HUDEP-2 (cell line): ENCODE measurements at regions not wholly inside any gene's neighbourhood (a gene's known extent, or its start where the extent isn't known, plus 50 kb on each side); places are given as distances from the start of the nearest gene placed in this dataset.

Source experiments
- DNase-seq, 76 experiments: peaks; one replicate each; lab custom pipeline; 2025; ENCODE audit not compliant: unreplicated experiment in 76 of 76; lab: John Stamatoyannopoulos, UW

DNA sequence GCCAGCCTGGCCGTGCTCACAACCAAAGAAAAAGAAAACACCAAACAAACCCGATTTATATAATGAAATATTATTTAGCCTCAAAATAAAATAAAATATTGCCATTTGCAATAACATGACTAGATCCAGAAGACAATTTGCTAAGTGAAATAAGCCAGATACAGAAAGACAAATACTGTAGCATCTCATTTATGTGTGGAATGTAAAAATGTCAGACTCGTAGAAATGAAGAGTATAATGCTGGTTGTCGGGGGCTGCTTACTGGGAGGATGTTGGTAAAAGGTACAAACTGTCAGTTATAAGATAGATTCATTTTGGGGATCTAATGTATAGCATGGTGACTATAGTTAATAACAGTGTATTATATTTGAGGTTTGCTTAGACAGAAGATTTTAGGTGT, 269.7 kb downstream of the THBS2 start:
- no peak for DNase-seq

DNA sequence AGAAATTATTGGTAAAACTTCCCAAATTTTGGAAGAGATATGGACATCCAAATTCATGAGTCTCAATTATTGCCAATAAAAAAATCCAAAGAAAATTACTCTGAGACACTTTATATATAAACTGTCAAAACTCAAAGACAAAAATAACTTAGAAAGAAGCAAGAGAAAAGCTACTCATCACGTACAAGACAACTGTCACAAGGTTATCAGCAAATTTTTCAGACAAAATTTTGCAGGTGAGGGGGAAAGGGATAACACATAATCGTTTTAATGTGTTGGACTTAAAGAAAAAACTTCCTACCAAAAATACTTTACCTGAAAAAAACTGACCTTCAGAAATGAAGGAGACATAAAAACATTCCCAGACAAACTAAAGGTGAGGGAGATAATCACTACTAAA, 272.5 kb downstream of the THBS2 start:
- no peak for DNase-seq

DNA sequence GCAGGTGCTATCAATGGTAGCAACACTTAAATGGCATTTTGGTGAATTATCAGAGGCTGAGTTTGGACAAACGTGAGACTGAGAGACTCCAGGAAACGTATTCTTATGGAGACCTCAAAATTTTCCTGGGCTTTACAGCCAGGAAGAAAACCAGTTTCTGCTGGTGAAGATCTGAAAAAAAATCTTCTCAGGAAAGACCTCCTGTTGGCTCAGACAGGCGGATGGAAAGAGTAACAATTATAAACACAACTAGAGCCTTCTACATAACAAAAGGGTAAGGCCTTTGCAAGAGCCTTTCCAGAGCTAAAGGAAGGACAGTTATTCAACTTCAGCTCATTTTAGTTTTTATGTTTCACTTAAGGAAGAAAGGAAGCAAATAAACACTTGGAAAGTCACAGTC, 274.4 kb downstream of the THBS2 start:
- DNase-seq = no peak

DNA sequence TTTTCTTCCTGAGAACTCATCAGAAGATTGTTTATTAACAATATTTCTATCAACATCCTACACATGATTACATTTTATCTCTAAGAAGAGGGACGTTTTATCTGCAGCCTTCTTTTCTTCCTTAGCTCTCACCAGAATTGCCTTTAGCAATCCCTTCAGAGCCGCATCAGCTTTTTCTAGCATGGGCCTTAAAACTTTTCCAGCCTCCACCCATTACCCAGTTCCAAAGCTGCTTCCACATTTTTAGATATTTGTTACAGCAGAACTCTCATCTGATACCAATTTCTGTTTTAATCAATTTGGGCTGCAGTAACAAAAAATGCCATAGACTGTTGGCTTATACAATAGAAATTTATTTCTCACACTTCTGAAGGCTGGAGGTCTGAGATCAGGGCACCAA, 281.5 kb downstream of the THBS2 start:
- no peak for DNase-seq

DNA sequence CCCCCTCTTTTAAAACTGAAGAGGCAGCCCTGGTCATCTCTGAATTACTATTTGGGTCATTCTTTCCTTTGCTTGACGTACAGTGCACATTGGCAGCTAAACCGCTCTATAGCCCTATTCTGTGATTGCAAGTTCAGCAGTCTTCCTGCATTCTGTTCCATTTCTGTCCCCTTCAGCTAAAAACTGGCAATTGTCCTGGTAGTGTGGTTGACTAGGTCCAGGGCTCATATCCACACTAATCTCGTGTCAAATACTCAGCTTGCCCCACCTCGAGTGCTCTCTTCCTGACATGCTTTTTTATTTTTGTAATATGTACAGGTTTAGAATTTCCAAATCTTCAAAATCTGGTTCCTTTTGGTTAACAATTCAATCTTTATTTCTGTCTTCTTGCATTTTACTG, 282.1 kb downstream of the THBS2 start:
- no peak for DNase-seq

DNA sequence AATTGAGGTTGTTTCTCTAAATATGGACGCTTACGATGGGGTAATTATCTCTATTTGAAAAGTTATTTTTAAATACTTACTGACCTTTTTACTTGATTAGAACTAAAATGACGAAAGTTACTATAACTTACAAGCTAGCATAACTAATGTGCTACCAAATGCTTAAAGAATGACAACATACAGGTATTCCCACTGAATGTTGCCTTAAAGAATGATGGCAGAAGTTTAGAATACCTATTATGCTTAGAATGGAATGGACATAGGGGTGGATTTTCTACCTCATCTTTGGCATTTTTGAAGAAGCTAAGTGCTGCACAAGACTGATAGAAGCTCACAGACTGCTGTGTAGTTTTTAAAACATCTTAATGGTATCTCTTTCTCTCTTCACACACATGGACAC, 284.8 kb downstream of the THBS2 start:
- DNase-seq = no peak

DNA sequence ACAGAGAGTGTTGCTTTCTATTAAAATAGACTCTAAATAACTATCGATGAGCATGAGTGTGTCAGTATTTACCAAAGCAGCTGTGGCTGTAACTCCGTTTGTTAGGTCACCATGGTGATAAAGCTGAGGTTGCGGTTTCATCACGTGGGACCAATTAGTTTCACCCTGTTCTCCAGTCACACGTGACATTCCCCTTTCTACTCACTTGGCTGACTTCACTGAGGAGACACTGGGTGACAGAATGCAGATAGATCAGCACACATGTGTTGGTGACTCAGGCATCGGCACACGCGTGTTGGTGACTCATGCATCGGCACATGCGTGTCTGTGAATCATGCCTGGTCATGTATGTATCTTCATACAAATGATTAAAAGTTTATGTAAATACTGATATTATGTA, 285.4 kb downstream of the THBS2 start:
- peak in 1 of 76 experiments; percentile 31 for DNase-seq

DNA sequence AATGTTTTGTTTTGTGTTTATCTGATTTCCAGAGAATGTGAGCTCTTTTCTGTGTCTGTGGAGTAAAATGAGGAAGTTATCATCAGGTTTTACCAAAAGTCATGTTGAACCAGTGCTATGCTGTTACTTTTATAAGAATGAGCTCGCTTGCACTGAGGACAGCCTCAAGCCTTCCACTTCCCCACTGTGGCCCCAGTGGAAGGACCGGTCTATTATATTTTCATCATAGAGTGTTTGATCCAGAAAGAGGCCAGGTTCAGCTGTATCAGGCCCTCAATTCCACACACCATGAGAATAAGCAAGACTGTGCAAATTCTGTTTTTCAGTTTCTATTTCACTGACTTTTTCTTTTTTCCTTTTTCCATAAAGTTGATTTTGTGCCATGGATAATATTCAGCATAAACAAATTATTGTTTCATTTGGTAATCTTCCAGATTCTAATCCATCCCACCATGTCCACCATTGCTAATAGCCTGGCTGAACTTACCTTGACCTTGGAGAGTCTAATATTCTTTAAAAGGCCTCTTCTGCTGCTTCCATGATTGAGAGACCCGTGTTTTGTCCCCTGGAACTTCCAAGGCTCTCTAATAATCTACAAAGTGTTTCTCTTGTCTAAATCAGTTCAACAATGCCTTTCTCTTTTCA, 286.2 kb downstream of the THBS2 start:
- DNase-seq = no peak

DNA sequence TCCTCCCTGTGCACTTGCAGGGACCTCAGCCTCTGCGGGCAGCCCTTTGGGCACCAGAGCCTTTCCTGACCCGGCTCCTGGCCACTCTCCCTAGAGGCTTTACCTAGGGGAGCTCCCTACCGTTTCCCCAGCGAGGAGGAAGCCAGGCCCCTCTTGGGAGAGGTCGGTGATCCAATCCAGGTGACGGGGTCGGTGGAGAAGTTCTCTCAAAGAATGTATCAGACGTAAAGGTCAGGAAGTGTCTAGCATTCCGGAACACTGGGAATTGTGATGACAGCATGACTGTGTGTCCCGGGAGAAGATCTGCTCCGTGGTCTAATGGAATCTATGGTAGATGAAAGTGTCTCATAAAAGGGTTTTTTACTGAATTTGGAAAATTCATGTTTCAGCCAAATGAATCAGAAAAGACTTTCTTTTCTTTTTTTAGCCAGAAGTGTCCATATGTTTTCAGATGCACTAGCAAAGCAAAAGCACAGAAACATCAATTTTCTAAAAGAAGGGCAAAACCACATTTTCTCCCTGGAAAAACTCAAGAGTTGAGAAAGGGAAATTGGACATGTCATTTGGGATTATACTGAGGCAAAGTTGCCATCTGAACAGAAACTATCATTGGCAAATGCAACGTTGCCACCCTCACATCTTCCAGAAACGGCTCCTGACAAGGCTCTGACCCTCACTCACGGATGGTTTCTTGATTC, 289.4 kb downstream of the THBS2 start:
- no peak for DNase-seq

DNA sequence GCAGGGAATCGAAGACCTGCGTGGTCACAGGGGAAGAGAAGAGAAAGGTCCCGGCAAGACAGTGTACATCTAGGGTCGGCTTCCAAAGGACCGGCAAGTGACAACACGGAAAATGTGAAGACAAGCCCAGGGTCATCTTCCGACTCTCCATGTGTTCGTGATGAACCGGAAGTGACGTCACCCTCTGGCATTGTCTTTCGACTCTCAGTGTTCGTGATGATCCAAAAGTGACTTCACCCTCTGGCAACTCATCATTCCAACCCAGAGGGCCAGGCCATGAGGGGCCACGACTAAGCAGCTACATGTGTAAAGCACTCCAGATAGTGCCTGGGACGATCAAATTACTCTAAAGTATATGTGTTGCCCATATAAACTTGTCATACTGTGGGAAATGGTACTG, 290.8 kb downstream of the THBS2 start:
- DNase-seq = no peak

DNA sequence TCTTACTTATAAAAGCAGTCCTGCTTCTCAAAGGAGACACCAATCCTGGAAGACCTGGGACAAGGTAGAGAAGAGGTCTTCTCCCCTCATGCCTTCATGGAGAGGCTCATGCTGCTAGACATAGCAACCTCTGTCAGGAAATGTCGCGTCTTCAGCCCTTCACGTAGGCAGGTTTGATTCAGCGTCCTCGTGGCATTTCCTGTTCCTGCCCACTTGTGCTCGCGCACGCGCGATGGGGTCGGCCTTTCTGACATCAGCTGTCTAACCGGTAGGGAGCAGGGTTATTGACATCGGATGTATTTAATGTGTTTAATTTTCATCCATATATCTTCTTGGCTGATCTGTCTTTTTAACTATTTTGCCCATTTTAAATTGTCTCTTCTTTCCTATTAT, 292.4 kb downstream of the THBS2 start:
- no peak for DNase-seq

DNA sequence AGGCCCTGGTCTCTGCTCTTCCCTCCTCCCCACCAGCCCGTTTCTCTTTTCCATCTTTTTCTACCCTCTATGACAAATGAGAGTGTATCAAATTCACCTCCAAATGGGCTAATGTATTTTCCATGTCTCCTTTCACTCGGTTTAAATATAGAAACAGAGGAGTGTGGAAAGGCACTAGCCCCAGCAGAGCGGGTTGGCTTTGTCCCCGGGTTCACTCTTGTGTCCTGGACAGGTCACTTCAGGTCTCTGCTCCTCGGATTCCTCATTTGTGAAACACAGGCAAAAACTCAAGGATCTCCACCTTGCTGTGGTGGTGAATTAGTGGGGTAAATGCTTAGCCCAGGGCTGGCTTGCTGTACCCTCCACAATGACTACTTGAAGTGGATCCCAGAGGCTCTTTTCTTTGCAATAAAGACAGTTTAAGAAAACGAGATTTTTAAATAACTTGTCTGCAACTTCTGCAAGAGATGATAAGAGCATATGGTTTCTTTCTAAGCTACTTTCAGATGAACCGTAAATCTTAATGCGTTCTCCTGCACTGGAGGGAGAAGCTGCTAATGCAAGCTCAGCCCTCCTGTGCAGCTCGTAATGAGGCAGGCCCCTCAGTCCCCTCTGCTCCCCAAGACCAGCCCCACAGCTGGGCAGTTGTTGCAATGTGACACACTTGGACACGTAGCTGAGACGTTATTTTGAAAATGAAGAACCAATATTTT, 292.9 kb downstream of the THBS2 start:
- no peak for DNase-seq

DNA sequence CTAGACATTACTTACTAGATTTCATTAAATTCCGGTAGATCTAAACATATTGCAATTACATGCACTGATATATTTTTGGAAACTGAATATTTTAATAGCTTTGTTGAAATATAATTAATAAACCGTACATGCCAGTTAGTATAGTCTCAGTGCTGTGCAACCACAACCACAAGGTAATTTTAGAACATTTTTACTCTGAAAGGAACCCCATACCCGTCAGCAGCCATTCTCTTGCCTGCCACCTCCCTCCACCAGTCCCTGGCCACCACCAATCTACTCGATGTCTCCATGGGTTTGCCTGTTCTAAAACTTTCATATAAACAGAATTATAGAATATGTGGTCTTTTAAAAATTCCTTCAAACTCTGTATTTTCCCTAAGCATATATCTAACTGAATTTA, 293.9 kb downstream of the THBS2 start:
- no peak for DNase-seq

DNA sequence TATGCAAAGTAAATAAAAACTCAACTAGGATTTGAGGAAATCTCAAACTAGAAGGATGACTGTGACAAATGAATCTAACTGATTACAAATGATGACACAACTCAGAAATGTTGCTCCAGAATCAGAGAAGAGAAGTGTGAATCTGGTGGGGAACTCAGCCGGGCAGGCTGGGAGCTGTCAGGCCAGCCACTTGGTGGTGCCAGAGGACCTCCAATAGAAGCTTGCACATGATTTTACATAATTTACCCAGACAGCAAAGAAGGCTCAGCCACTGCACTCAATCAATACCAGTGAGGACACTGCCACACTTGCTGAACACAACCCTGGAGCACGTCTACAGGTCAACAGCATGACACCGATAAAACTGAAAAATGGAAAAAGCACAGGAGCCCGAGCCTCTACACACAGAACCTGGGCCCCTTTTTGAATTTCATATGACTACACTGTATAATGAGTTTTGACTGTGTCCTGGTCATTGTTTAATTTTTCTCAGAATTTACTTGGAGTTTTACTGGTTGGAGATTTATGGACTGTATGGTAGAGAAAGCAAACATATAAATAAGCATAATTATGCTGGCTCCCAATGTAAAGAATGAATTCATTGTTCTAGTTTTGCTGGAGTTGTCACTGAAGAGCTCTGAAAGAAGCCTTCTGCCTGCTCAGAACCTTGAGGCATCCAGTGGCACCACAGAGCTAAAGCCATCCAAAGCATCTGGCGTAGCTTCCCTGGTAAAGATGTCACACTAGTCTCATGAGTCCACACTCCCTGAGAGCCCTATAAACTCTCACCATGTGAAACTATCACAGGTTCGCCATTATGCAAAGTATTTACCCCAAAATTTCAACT, 296.5 kb downstream of the THBS2 start:
- peak in 41 of 76 experiments; percentile 2 to 74 (median 21) for DNase-seq

DNA sequence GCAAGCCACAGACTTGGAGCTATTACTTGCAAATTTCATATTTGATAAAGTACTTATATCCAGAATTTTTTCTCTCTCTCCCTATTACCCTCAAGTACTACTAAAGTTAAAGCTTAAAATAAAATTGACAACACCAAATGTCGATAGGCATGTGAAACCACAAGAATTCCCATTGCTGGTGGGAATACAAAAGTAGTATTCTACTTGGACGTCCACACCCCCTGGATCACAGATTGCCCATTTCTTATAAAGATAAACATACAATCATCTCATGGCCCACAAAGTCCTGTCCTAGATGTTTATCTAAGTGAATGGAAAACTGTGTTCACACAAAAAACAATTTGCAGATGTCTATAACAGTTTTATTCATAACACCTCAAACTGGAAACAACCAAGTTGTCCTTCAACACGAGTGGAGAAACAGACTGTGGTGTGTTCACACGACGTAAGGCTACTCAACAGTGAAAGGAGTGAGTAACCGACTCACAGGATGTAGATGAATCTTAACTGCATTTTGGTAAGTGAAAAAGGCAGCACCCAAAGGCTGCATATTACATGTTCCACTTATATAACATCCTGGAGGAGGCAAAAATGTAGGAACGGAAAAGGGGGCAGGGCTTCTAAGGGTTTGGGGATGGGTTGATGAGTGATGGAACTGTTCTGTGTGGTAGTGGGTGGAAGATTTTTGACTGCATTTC, 297.4 kb downstream of the THBS2 start:
- no peak for DNase-seq

DNA sequence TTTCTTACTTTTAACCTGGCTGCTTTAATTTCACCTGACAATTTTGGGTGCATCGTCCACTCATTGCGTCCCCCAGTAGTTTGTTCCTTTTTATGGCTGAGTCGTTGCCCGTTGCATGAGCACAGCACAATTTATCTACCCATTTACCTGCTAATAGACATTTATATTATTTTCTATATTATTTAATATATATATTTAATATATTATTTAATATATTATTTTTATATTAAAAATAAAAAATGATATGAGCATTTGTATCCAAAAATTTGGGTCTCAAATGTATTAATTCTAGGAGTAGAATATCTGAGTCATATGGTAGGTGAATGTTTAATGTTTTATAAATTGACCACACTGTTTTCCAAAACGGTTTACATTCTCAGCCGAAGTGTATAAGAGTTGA, 300.2 kb downstream of the THBS2 start:
- DNase-seq = no peak

DNA sequence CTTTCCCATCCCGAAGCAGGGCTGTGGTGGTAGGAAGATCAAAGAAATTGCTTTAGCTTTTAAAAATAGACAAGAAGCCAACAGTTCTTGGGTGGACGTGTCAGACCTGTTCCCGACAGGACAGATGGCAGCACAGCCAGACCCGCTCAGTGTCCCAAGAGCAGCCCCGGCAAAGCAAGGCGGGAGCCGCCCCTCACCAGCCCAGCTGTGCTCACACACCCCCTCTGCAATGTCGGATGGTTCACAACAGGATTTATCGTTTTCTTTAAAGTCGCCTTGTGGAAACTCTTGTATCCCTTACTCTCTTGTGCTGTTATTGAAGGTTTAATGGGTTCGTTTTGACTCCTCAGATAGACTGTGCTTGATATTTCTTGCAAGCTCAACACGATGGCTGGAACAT, 302.4 kb downstream of the THBS2 start:
- no peak for DNase-seq

DNA sequence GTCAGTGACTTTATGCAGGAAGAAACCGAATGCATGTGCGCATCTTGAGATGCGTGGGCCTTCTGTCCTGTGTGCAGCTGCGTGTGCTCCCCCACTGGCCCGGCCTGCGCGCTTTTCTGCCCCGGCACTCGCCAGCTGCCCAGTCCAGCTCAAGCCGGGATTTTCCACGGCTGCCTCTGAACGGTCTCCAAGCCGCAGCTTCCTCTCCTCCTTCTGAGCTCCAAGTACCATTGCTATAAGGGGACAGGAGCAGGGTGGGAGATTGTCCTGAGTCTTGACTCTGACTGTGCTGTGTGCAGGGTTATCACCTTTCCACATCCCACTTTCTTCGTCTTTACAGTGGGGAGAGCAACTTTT, 302.8 kb downstream of the THBS2 start:
- no peak for DNase-seq

DNA sequence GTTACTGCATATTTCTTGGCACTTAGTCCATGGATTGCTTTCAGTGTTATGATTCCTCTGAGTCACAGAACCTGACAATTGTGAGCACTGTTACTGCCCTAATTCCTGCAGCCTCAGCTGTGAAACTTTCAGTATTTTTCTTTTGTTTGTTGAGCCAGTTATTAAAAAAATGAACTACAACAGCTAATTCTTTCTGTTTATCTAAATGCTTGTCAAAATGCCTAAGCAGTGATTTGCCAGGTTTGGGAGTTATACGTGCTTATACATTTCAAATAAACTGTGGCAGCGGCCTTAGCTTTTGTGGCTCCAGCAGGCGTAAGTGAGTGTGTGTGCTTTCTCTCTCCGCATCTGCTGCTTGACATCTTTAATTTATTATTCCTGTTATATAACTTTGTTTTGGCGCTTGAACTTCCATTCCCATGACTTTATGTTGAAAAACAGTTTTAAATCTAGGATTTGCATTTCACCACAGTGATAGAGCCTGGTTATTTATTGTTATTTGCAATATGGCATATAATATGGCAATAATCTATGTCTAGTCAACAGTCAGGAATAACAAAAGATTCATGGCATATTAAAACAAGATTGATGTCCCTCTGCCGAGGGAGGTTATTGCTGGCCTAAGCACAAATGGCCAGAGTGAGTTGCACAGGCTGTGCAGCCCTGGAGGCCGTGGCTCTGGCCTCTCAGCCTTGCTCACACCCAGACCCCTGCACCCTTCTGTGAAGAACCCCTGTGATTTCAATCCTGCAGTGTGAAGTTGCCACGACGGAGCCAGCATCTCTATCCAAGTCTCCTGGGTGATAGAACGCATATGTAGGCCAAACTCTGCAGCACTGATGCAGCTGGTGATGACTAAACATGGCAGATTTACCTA, 303.4 kb downstream of the THBS2 start:
- DNase-seq = no peak
